Neuronal stem cell (in vitro differentiated cells): ENCODE measurements at regions not wholly inside any gene's neighbourhood (a gene's known extent, or its start where the extent isn't known, plus 50 kb on each side); places are given as distances from the start of the nearest gene placed in this dataset.

ENCODE experiments used
- DNase-seq: peaks from one replicate; pipeline ENCODE4 v3.0.0-alpha.2; 2013; ENCODE audit warnings: low spot score
- H2AFZ ChIP-seq: one replicate; pipeline ENCODE4 v1.6.1; 2013; ENCODE audit warnings: mild to moderate bottlenecking, low read length, inconsistent platforms
- H2AK5ac ChIP-seq: 2 replicates; pipeline ENCODE4 v1.6.1; 2013; ENCODE audit warnings: low read depth, mild to moderate bottlenecking, inconsistent platforms, low read length, moderate library complexity, mixed read lengths
- H2BK120ac ChIP-seq: 2 replicates; pipeline ENCODE4 v1.6.1; 2013; ENCODE audit warnings: low read depth, mild to moderate bottlenecking, inconsistent platforms, low read length, moderate library complexity, mixed read lengths
- H2BK12ac ChIP-seq: one replicate; pipeline ENCODE4 v1.6.1; 2013; ENCODE audit warnings: low read length, inconsistent platforms
- H2BK15ac ChIP-seq: 2 replicates; pipeline ENCODE4 v1.6.1; 2013; ENCODE audit warnings: mild to moderate bottlenecking, low read length, inconsistent platforms, mixed read lengths
- H2BK5ac ChIP-seq: one replicate; pipeline ENCODE4 v1.6.1; 2013; ENCODE audit warnings: inconsistent platforms, mild to moderate bottlenecking, low read length, moderate library complexity
- H3K14ac ChIP-seq: one replicate; pipeline ENCODE4 v1.6.1; 2013; ENCODE audit warnings: low read length, inconsistent platforms
- H3K18ac ChIP-seq: 2 replicates; pipeline ENCODE4 v1.6.1; 2013; ENCODE audit warnings: low read length, inconsistent platforms
- H3K23ac ChIP-seq: 2 replicates; pipeline ENCODE4 v1.6.1; 2013; ENCODE audit warnings: low read depth, mild to moderate bottlenecking, mixed read lengths, low read length, inconsistent platforms; ENCODE audit not compliant: poor library complexity
- H3K27ac ChIP-seq: replicated peaks from 3 replicates; pipeline ENCODE4 v1.5.1; 2013; ENCODE audit warnings: low read length, inconsistent platforms
- H3K27me3 ChIP-seq, 3 experiments: 2 replicates each; pipeline ENCODE4 v1.6.1; 2013; ENCODE audit warnings: low read length in 3 of 3, mild to moderate bottlenecking in 2 of 3, inconsistent platforms in 1 of 3, low read depth in 1 of 3, mixed read lengths in 1 of 3, moderate library complexity in 1 of 3; ENCODE audit not compliant: control insufficient read depth in 3 of 3, insufficient read depth in 3 of 3
- H3K36me3 ChIP-seq, 2 donors: replicated peaks in 1 of 2; 2 replicates each; pipeline ENCODE4 v1.6.1; 2013; ENCODE audit warnings: low read length in 2 of 2; ENCODE audit not compliant: control insufficient read depth in 2 of 2, insufficient read depth in 2 of 2
- H3K4ac ChIP-seq: 2 replicates; pipeline ENCODE4 v1.6.1; 2013; ENCODE audit warnings: inconsistent platforms, mild to moderate bottlenecking, low read length, moderate library complexity
- H3K4me1 ChIP-seq, 2 donors: 1 replicate in 1 of 2; 2 replicates in 1 of 2; pipeline ENCODE4 v1.6.1; 2013; ENCODE audit warnings: low read length in 2 of 2, low read depth in 1 of 2; ENCODE audit not compliant: control insufficient read depth in 2 of 2, insufficient read depth in 1 of 2
- H3K4me2 ChIP-seq: one replicate; pipeline ENCODE4 v1.6.1; 2013; ENCODE audit warnings: mild to moderate bottlenecking, low read length, inconsistent platforms; ENCODE audit not compliant: insufficient read depth, poor library complexity, severe bottlenecking
- H3K4me3 ChIP-seq, 2 donors: 2 replicates each; pipeline ENCODE4 v1.5.1; 2013; ENCODE audit warnings: low read length in 2 of 2, mild to moderate bottlenecking in 2 of 2, inconsistent platforms in 1 of 2, moderate library complexity in 1 of 2
- H3K79me1 ChIP-seq: one replicate; pipeline ENCODE4 v1.6.1; 2013; ENCODE audit warnings: low read depth, mild to moderate bottlenecking, inconsistent platforms, low read length, moderate library complexity
- H3K9ac ChIP-seq: one replicate; pipeline ENCODE4 v1.6.1; 2013; ENCODE audit warnings: mild to moderate bottlenecking, low read depth, low read length, inconsistent platforms; ENCODE audit not compliant: poor library complexity
- H3K9me3 ChIP-seq, 2 donors: replicated peaks in 1 of 2; 2 replicates each; pipeline versions ENCODE3 to v1.6.1; 2013; ENCODE audit warnings: low read length in 2 of 2, mild to moderate bottlenecking in 2 of 2, inconsistent platforms in 1 of 2, low read depth in 1 of 2, mixed read lengths in 1 of 2, moderate library complexity in 1 of 2; ENCODE audit not compliant: control insufficient read depth in 2 of 2, insufficient read depth in 1 of 2
- H4K8ac ChIP-seq: one replicate; pipeline ENCODE4 v1.6.1; 2013; ENCODE audit warnings: low read depth, mild to moderate bottlenecking, inconsistent platforms, low read length, moderate library complexity
- H4K91ac ChIP-seq: one replicate; pipeline ENCODE4 v1.6.1; 2013; ENCODE audit warnings: low read length, low read depth, mild to moderate bottlenecking, inconsistent platforms; ENCODE audit not compliant: poor library complexity
- WGBS, 2 donors: extraction: QIAGEN DNeasy Blood & Tissue Kit; methylation state at CpG; one replicate each; pipeline ENCODE4 v1.1.7; 2013; ENCODE audit warnings: missing lambda C conversion rate in 2 of 2, mixed read lengths in 1 of 2; ENCODE audit not compliant: insufficient read length in 2 of 2, insufficient replicate concordance in 1 of 2; ENCODE audit errors: extremely low coverage in 2 of 2; 5-methylcytosine and 5-hydroxymethylcytosine counted together

DNA sequence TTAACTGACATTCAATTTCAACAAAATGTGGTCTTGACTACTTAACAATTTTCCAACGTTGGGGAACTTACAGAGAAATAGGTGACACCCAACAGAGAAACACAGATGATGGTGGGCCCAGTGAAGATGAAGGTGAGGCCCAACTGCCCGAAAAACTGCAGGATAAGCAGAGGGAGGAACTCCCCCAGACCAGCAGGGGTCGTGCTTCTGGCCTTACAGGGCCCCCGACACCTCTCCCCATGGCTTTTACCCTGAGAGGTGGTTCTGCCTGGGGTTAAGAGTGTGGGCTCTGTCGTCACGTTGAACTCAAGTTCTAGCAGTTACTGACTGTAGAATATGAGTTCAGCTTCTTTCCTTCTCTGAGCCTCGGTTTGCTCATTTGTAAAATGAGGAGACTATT lies 119.5 kb upstream of the SMIM21 start:
- DNase-seq = no peak

GRCh38 chr18:75545189-75545588 lies 117.7 kb upstream of the SMIM21 start:
- Histone ChIP-seq H3K9me3 (no peaks in the 10 kb centered on the region), H3K27ac (no peak overlapping the region)

More for the DNA sequence above, 119.5 kb upstream of the SMIM21 start:
- no peak overlapping the region for H4K8ac ChIP-seq
- H2BK15ac ChIP-seq = no peak overlapping the region
- no peak overlapping the region for H2AK5ac ChIP-seq
- peak overlapping the region; percentile 59 for H3K18ac ChIP-seq
- no peak overlapping the region for H2BK5ac ChIP-seq
- H2BK12ac ChIP-seq = no peak overlapping the region
- no peak overlapping the region for H3K4me3 ChIP-seq
- no peak overlapping the region for H3K27ac ChIP-seq
- H3K36me3 ChIP-seq = no peaks in the 10 kb centered on the region
- H3K4me2 ChIP-seq = no peak overlapping the region
- H3K27me3 ChIP-seq = no peaks in the 10 kb centered on the region
- no peak overlapping the region for H3K23ac ChIP-seq
- no peak overlapping the region for H2BK120ac ChIP-seq
- no peak overlapping the region for H3K4ac ChIP-seq
- no CpG with 5 or more reads among the region's 7 CpGs for WGBS, 2 donors
- no peak overlapping the region for H3K9ac ChIP-seq
- H3K4me1 ChIP-seq = peaks cover 3 to 7% of the 10 kb centered on the region in 2 donors
- H4K91ac ChIP-seq = no peak overlapping the region
- no peaks in the 10 kb centered on the region for H3K79me1 ChIP-seq
- H3K9me3 ChIP-seq = no peaks in the 10 kb centered on the region
- no peak overlapping the region for H2AFZ ChIP-seq
- H3K14ac ChIP-seq = no peak overlapping the region

DNA sequence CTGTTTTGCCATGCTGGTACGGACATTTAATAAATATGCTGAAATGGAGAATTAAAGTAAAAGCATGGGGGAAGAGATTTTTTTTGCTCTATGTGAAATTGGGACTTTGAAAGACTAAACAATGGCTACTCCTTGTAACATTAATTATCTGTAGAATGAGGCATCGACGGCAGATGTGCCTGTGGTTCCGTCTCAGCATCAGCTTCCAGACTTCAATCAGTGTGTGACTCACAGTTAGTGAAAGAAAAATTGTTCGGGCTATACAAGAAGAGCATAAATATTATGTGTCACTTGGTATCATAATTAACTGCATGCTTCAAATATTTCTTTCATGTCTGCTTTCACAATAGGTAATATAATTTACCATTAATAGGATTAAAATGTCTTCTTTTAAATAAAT lies 117.0 kb upstream of the SMIM21 start:
- H2BK12ac ChIP-seq = no peak overlapping the region
- no peak overlapping the region for H3K23ac ChIP-seq
- no peaks in the 10 kb centered on the region for H3K36me3 ChIP-seq
- no peak for DNase-seq
- H2BK5ac ChIP-seq = no peak overlapping the region
- H3K4me3 ChIP-seq = no peak overlapping the region
- H3K9ac ChIP-seq = no peak overlapping the region
- H2BK15ac ChIP-seq = no peak overlapping the region
- H3K4me1 ChIP-seq = peaks cover 3 to 7% of the 10 kb centered on the region in 2 donors
- H3K27me3 ChIP-seq = no peaks in the 10 kb centered on the region
- no peak overlapping the region for H4K8ac ChIP-seq
- no peak overlapping the region for H3K27ac ChIP-seq
- no peak overlapping the region for H2AFZ ChIP-seq
- no CpG with 5 or more reads among the region's 5 CpGs for WGBS, 2 donors
- H3K4ac ChIP-seq = no peak overlapping the region
- H4K91ac ChIP-seq = no peak overlapping the region
- no peaks in the 10 kb centered on the region for H3K79me1 ChIP-seq
- no peak overlapping the region for H3K18ac ChIP-seq
- H3K14ac ChIP-seq = no peak overlapping the region
- H2AK5ac ChIP-seq = no peak overlapping the region
- no peak overlapping the region for H2BK120ac ChIP-seq
- H3K9me3 ChIP-seq = no peaks in the 10 kb centered on the region
- H3K4me2 ChIP-seq = no peak overlapping the region

More at GRCh38 chr18:75545189-75545588, 117.7 kb upstream of the SMIM21 start:
- Histone ChIP-seq H3K4me2 (no peak overlapping the region), H2AK5ac (no peak overlapping the region), H3K4me3 (no peak overlapping the region), H3K4ac (no peak overlapping the region), H2BK12ac (no peak overlapping the region), H2BK120ac (no peak overlapping the region), H3K79me1 (no peaks in the 10 kb centered on the region), H3K4me1 (peaks cover 3 to 7% of the 10 kb centered on the region in 2 donors), H3K36me3 (no peaks in the 10 kb centered on the region), H3K23ac (no peak overlapping the region), H3K27me3 (no peaks in the 10 kb centered on the region), H3K9ac (no peak overlapping the region), H4K91ac (no peak overlapping the region), H2BK5ac (no peak overlapping the region), H2AFZ (no peak overlapping the region), H2BK15ac (no peak overlapping the region), H3K14ac (no peak overlapping the region), H4K8ac (no peak overlapping the region), H3K18ac (no peak overlapping the region)
- WGBS, 2 donors = no CpG with 5 or more reads among the region's 6 CpGs
- DNase-seq = no peak

DNA sequence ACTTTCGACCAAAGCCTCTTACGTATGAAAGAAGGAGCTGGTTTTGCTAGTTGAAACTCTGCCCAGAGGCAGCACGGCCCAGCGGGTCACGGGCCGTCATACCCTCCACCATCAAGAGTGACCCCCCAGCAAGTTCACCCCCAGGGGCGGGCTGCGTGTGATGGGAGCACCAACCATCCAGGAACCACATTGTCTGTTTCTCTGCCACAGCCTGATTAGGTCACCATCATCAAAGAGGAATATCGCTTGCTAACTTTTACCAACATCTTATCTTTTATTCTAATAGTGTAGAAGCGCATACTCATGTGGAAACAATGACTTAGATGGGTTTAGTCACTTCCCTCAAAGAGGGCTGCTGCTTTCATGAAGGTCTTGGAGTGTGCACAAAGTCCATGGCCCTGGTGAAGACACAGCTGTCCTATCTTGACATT lies 116.6 kb upstream of the SMIM21 start:
- Histone ChIP-seq H3K79me1 (no peaks in the 10 kb centered on the region), H3K27me3 (no peaks in the 10 kb centered on the region), H3K9me3 (no peaks in the 10 kb centered on the region), H3K14ac (no peak overlapping the region), H3K4me1 (peaks cover 3 to 7% of the 10 kb centered on the region in 2 donors), H2AK5ac (no peak overlapping the region), H2BK15ac (no peak overlapping the region), H3K9ac (no peak overlapping the region), H2BK12ac (no peak overlapping the region), H4K8ac (no peak overlapping the region), H3K18ac (no peak overlapping the region), H3K4ac (no peak overlapping the region), H2BK120ac (no peak overlapping the region), H2AFZ (no peak overlapping the region), H4K91ac (no peak overlapping the region), H3K4me2 (no peak overlapping the region), H2BK5ac (no peak overlapping the region), H3K27ac (no peak overlapping the region), H3K4me3 (no peak overlapping the region), H3K23ac (no peak overlapping the region), H3K36me3 (no peaks in the 10 kb centered on the region)
- DNase-seq = no peak
- no CpG with 5 or more reads among the region's 10 CpGs for WGBS, 2 donors
